GM19043 (cell line): ENCODE measurements at regions not wholly inside any gene's neighbourhood (a gene's known extent, or its start where the extent isn't known, plus 50 kb on each side); places are given as distances from the start of the nearest gene placed in this dataset.

Source experiments
- ATAC-seq: cut with Tn5 transposase; IDR thresholded peaks from one replicate; pipeline ENCODE4 v1.9.1; 2021; ENCODE audit warnings: low read depth; ENCODE audit not compliant: unreplicated experiment

DNA sequence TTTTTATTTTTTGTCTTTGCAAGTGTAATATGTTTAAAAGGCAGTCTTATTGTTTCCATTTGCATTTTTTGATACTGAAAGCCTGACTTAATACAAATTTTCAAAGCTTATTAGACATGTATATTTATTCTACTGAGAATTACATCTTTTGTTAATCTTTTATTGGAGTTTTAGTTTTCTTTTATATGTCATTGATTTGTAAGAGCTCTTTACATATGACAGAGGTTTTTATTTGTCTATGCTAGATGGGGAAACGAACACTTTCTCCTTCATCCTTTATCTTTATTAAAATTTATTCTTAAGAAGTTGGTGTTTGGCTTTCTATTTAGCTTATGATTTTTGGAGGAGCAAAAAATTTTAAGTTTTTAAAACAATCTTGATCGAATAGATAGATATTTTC lies 234.4 kb upstream of the SRRM4 start:
- ATAC-seq = no peak

DNA sequence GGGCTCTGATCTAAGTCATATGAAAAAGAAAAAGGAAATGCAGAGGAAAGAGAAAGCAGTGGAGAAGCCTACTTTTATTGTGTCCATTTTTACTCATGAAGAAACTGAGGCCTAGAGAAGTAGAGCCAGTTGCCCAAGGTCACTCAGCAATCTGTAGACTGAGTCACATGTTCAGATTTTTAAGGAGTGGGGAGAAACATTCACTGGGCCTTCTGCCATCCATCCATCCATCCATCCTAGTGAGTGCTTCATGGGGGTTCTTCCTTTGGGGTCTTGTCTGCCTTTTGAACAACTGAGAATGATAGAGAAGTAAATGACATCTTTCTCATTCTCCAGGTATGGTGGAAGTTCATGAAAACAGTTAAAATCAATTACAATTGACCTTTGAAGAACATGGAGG lies 233.6 kb upstream of the SRRM4 start:
- no peak for ATAC-seq

DNA sequence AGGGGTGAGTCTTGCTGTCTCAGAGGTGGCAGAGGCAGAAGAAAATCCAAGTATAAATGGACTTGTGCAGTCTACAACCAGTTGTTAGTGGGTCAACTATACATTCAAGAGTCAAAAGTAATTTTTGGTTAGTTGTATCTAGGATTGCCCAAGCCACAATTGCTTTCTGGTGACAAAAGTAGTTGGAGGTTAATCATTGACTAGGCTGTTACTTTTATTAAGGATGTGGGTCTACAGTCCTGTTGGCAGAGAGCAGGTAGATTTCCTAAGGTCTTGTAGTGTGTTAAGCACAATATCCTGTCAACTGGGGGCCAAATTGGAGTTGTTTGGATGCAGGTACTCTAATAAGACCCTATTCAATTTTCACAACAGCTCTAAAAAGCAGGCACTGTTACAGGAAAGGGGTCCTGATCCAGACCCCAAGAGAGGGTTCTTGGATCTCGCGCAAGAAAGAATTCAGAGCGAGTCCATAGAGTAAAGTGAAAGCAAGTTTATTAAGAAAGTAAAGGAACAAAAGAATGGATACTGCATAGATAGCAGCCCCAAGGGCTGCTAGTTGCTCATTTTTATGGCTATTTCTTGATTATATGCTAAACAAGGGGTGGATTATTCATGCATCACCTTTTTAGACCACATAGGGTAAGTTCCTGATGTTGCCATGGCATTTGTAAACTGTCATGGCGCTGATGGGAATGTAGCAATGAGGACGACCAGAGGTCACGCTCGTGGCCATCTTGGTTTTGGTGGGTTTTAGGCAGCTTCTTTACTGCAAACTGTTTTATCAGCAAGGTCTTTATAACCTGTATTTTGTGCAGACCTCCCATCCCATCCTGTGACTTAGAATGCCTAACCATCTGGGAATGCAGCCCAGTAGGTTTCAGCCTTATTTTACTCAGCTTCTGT lies 232.6 kb upstream of the SRRM4 start:
- ATAC-seq = no peak

DNA sequence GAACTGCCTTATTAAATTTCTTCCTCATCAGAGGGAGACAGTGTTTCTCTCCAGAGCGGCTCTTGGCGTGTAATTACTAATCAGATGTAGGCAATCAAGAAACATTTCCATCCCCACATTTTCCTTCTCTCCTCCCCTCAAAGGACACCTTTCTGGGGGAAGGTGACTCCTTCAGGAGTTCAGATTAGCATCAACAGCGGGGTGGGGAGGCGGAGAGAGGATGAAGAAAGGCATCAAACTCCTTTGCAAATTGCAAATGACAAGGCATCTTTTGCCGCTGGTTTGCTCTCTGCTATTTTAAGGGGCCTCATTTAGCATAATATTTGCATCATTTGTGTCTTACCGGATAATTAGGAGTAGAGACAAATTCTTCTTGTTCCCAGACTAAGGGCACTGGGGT lies 231.7 kb upstream of the SRRM4 start:
- no peak for ATAC-seq

DNA sequence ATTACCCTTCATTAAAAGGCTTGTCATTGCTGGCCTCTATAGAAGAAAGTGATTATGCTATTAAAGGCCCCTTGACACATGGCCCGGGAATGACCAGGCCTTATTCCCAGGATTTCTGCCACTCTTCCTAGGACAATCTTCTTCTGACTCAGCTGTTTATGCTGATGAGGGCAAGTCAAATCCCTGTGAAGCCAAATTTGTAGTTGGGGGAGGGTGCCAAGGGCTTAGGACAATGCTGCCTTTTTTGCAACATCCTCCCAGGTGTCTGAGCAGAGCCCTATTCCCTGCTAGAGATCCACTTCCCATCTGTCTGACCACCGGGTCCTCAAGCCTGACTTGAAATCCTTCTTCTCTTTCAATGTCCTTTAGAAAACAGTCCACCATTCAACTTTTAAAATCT lies 230.7 kb upstream of the SRRM4 start:
- ATAC-seq = no peak

DNA sequence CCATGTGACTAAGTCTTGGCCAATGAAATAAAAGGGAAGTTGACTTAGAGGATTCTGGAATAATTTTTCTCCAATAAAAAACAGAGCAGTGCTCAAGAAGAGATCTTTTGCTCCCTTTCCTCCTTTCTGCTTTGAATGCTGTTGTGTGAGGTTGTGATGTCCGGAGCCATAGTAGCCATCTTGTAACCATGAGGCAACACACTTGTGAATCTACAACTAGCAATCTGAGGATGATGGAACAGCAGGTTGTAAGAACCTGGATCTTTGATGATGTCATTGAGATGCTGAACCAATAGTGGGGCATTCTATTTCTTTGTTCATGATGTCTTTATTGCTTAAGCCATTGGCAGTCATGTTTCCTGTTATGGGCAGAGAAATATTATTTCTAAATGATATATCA lies 230.0 kb upstream of the SRRM4 start:
- no peak for ATAC-seq

DNA sequence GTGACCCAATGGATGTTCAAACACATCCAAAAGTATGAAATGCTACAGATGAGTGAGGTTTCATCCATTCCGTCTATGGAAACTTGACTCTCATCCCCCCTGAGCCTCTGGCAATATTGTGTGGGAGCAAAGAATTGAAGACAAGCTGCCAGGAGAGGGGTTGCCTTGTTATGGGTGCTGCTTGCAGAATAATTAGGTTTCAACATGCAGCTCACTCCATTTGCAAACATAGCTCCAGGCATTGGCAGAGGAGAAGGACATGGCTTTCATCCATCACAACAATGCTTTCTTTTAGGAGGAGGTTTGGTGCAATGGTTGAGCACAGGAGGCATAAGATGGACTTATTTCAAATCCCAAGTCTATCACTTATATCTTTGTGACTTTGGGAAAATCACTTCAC lies 220.7 kb upstream of the SRRM4 start:
- no peak for ATAC-seq

DNA sequence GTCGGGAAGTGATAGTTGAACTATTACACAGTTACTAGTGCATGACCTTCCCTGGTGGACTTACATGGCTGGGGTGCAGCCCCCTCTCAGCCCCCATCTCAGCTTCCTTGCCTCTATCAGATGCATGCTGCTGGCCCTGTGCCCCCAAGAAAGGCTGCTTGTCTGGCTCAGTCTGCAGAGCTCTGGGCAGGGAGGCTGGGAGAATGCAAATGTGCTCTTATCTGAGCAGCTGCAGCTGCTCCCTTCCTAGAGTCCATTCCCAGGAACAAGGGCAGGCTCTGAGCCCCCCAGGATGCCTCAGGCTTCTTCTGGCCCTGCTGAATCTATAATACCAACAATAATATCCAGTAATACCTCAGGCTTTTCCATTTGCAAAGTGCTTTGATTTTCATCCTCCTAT lies 218.1 kb upstream of the SRRM4 start:
- ATAC-seq = no peak

DNA sequence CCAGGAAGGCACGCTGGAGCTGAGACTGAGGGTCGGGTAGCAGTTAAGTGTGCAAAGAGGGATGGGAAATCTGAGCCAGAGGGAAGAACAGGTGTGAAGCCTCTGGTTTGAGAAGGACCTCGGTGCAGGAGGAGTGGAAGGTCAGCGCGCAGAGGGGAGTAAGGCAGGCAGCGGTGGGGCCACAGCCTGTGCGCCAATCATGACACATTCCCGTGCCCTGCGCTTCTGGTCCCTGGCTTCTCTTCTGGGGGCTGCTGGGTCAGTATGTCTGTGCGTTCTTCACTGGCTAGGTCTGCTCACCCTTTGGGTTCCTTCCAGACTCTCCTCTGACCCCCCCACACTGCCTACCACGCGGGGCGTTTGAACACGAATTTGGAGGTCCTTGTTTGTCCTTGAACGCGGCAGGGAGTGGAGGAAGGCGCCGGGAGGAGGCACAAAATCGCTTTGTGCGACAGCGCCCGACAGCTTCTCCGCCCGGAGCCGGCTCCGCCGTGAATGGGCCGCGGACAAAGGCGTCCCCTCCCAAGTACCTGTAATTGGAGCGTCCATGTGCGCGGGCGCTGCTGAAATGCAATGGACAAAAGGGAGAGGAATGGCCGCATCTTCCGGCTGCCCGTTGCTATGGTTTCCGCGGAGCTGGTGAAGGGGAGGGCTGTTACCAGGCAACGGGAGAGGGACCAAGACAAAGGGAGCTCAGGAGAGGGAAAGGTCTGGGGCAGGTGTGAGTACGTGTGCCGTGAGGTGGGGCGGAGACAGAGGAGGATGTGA lies 207.2 kb upstream of the SRRM4 start:
- no peak for ATAC-seq

DNA sequence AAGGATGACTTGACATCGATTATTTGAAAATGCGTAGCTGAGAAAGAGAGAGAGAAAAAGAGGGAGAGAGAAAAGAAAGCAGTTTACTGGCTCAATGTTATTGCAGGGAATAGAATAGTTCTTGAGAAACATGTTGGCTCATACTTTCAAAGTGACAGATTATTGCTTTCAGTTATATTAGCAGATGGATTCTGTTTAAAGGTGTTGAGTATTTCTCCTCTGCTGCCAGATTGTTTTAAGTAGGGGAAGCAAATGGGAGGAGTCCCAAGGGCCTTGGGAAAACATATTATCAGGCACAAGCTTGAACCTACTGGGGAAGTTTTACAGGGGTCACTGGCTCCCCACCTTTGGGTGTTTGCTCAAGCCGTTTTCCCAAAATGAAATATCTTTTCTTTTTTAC lies 203.8 kb upstream of the SRRM4 start:
- ATAC-seq = no peak

DNA sequence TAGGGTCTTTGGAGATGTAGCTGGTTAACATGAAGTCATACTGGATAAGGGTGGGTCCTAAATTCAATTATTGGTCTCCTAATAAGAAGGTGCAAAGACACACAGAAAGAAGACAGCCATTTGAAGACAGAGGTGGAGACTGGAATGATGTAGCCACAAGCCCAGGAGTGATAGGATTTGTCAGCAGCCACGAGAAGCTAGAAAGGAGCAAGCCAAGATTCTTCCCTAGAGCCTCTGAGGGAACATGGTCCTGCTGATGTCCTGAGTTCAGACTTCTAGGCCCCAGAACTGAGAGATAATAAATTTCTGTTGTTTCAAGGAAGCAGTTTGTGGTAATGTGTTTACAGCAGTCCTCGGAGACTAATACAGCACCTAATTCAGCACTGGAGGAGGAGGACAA lies 203.3 kb upstream of the SRRM4 start:
- no peak for ATAC-seq

DNA sequence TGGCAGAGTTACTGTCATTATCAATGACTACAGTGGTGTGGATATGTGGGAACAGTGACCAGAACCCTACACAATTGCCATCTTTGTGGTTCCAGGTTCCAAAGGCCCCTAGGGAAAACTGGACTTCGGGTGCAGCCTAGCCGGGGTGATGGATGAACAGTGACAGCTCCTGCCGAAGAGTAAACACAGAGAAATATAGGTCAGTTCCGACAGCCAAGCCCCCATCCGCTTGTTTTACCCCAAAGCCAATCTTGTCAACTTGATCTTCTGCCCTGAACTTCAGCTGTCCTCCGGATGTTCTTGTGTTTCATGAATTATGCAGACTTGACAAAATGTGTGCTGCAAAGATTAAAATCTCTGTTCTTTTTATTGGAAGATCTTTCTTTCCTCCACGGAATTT lies 200.4 kb upstream of the SRRM4 start:
- ATAC-seq = no peak

DNA sequence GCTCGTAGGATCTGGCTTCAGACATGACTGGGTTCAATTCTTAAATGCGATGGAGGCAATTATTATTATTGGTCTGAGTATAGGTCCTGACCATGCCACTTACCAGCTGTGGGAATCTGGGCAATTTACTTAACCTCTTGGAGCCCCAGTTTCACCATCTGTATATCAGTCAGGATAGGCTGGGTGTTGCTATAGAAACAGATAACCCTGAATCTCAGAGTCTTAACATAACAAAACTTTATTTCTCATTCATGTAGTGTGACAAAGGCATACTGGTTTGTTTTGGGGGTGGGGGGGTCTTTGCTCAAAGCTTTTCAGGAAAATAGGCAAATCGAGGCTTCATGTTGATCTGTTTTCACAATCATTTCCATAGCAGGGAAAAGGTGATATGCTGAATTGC lies 199.6 kb upstream of the SRRM4 start:
- no peak for ATAC-seq

DNA sequence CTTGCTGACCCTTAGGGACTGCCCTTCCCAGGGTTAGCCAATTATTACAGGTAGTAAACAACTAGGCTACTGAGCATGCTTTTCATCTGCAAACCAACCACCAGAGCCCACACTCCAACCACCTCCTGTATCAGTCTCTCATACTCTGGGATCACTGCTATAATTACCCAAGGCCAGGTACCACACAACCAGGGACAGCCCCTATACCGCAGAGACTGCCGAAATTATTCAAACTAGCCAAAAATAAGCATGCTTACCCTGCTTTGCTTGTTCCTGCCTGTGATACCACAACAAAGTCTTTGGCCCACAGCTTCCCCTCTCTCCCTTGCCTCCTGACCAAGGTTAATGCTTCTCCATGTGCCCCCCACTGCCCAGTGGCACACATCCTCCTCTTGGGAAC lies 197.6 kb upstream of the SRRM4 start:
- no peak for ATAC-seq

DNA sequence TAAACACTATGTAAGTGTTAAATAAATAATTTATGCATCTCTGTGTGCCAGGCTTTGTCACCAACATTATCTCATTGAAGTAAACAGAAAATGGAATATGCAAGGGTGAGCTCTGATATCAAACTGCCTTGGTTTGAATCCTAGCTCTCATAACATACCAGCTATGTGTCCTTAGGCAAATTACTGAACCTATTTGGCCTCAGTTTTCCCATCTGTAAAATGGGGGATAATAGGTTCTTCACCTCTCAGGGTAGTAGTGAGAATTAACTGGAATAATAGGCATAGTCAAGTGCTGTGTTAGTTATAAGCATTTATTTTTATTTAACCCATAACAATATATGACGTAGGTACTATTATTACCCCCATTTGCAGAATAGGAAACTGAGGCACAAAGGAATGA lies 190.8 kb upstream of the SRRM4 start:
- ATAC-seq = no peak

DNA sequence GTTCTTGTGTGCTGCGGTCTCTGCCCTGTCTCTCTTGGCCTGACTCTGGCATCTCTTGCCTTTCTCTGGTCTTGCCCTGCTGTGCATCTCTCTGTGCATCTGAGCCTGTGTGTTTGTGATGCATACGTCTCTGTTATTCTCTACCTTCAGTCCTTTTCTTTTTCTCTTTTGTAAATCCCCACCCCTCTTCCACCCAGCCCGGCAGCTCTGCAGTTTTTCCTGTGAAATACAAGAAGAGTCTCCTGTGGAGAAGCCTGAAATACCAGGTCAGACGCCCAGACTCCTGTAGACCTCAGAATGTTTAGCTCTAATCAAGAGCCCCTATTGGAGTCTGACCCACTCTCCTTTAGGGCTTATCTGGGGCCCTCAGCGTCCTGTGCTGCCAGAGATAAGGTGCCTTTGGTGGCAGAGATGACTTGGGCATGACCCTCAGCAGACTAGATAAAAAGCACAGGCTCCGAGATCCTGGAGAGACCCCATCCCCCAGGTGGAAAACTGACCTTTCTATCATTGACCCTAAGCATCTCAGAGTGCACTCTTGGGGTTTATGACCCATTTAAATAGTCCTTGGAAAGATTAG lies 167.5 kb upstream of the SRRM4 start:
- ATAC-seq = no peak

DNA sequence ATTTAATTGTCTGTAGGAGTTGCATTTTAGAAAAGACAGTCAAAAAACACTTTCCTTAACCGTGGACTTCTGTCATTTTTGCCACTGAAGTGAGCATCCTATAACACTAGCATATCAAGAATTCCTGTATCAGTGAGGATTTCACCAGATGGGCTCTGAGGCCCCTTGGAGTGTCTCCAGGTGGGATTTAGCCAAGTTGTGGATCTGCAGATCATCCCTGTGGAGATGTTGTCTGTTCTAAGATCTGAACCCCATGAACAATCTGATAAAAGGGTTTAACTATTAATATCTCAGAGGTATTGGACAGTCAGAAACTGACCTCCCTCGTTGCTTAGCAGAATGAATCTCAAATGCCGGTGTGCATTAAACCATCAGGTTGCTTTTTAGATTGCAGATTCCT lies 165.0 kb upstream of the SRRM4 start:
- no peak for ATAC-seq

DNA sequence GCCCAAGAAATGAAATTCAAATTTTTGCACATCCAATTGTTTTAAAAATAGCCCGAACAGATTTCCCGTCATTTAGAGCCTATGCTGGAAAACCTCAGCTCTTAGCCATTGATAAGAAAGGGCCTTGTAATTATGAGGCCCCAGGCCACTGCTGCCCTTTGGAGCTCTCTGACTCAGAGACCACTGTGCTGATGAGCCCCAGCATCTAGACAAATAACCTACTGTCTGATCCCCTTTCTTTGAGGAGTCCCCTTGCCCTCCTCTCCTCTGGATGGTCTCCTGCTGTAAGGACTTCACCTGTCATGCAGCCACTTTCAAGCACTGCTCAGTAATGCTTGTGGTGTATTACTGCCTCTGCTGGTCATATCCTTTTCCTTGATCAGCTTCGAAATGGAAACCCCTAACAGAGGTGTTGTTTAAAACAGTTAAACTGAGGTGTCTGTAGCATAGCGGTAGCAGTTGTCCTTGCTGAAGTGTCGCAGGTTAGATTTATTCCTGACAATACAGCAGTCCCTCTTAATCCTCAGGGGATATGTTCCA lies 159.9 kb upstream of the SRRM4 start:
- no peak for ATAC-seq

DNA sequence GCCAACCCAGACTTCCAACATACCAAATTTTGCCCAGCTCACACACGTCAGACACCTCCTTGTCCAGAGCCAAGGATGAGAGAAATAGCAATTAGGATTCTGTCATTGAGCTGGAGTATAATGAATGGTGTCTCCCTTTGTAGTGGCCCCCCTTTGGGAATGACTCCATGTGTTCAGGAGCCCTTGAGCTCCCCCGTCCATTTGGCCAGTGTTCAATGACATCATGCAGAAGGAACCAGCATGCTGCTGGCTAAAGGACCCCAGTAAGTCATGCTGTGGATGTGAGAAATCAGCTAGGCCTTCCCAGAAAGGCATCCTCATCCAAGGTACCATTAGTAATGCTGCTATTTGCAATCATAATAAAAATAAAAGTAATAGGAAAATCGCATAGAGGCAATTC lies 158.8 kb upstream of the SRRM4 start:
- ATAC-seq = no peak

DNA sequence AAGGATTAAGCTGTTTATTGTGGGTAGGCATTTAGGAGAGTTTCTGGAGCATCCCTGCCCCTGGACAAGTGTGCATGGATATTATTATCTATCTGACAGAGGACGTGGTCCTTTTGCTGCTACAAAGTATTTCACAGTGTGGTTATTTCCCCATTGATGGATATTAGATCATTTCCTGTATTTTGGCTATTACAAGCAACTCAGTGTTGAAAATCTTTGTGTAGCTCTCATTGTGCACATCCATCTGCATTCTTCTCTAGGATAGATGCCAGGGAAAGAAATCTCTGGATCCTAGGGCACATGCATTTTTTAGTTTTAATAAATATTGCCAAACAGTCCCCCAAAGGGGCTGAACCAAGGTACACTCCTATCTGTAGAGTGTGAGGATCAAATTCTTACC lies 154.3 kb upstream of the SRRM4 start:
- ATAC-seq = no peak

DNA sequence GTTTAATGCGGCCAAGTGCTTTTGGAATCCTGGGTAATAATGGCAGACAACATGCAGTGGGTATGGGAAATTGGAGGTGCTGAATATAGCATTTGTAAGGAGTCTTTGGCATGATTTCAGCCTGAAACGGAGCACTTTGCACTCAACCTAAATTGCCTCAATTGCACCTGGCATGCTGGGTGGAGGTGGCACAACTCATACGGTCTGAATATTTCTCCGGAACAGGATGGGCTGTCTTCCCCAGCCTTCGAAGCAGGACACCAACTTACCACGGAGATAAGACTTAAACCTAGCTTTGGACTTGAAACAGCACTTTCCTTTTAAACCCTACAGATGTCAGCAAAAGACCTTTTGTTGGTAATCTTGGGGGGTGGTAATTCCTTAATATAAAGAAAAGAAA lies 153.7 kb upstream of the SRRM4 start:
- ATAC-seq = no peak
